PC-9 (cell line): ENCODE measurements at regions not wholly inside any gene's neighbourhood (a gene's known extent, or its start where the extent isn't known, plus 50 kb on each side); places are given as distances from the start of the nearest gene placed in this dataset.
"Not testable (repeated sequence)": the region's sequence is repeated elsewhere in the genome, so short reads cannot be mapped to it uniquely, and the experiment has no call there.

ENCODE experiments used
- EZH2 ChIP-seq: fragments of 200-600 bp; sonication (generic); IDR thresholded peaks from 2 replicates; pipeline ENCODE4 v1.8.0; 2017; ENCODE audit warnings: antibody characterized with exemption, low read depth
- TF ChIP-seq, protein P1 (sequence below): fragments of 200-600 bp; sonication (generic); conservative IDR thresholded peaks from 2 replicates; pipeline ENCODE4 v1.6.1; 2017; ENCODE audit warnings: mixed run types, antibody characterized with exemption, mild to moderate bottlenecking, moderate library complexity

DNA sequence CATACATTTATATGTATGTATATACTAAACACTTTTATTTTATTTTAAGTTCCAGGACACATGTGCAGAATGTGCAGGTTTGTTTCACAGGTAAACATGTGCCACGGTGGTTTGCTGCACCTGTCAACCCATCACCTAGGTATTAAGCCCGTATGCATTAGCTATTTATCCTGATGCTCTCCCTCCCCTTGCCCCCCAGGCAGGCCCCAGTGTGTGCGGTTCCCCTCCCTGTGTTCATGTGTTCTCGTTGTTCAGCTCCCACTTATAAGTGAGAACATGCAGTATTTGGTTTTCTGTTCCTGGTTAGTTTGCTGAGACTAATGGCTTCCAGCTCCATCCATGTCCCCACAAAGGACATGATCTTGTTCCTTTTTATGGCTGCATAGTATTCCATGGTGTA is 158.3 kb downstream of the TMEM132E start:
- TF ChIP-seq, protein P1, sequence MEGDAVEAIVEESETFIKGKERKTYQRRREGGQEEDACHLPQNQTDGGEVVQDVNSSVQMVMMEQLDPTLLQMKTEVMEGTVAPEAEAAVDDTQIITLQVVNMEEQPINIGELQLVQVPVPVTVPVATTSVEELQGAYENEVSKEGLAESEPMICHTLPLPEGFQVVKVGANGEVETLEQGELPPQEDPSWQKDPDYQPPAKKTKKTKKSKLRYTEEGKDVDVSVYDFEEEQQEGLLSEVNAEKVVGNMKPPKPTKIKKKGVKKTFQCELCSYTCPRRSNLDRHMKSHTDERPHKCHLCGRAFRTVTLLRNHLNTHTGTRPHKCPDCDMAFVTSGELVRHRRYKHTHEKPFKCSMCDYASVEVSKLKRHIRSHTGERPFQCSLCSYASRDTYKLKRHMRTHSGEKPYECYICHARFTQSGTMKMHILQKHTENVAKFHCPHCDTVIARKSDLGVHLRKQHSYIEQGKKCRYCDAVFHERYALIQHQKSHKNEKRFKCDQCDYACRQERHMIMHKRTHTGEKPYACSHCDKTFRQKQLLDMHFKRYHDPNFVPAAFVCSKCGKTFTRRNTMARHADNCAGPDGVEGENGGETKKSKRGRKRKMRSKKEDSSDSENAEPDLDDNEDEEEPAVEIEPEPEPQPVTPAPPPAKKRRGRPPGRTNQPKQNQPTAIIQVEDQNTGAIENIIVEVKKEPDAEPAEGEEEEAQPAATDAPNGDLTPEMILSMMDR: not testable (repeated sequence)
- not testable (repeated sequence) for TF ChIP-seq EZH2
